ENCODE measurements at regions not wholly inside any gene's neighbourhood (a gene's known extent, or its start where the extent isn't known, plus 50 kb on each side); places are given as distances from the start of the nearest gene placed in this dataset.
"Not testable (repeated sequence)": the region's sequence is repeated elsewhere in the genome, so short reads cannot be mapped to it uniquely, and the experiment has no call there.

- H3K27ac ChIP-seq, result not testable (repeated sequence)
These were observed 62.3 kb upstream of the UGT2A3 start for GRCh38 chr4:69013933-69014332.

DNA sequence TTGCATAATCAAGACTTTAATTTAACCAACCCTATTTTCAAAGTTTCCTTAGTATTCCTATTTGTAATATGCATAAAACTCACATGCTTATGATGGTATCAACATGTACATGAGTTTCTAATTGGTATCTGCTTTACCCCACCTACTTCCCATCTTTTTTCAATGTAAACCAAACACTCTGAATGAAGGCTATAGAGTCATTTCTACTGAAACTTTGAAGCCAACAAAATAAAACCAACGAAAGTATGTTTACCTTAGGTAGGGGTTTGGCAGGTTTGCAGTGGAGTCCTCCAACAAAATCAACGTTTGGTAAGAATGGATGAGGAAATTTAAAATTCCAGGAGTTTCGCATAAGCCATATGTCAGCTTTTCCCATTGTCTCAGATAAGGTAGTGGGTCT, 66.4 kb upstream of the UGT2A3 start:
- not testable (repeated sequence) for H3K27ac ChIP-seq

- peak overlapping the region; percentile 46; the same call in 1 of the 2 replicates for H3K27ac ChIP-seq
These were observed 68.2 kb upstream of the UGT2A3 start for GRCh38 chr4:69019538-69020461.

GRCh38 chr4:69020462-69020807, 68.8 kb upstream of the UGT2A3 start:
- not testable (repeated sequence) for H3K27ac ChIP-seq

- peak overlapping the region; percentile 65 for H3K27ac ChIP-seq
- TF ChIP-seq CTCF (conservative IDR thresholded peaks at IDR 0.05), result peak; percentile 22
- no peak for TF ChIP-seq ZFX (IDR thresholded peaks at IDR 0.05)
These were observed 70.9 kb upstream of the UGT2B7 start for GRCh38 chr4:69025191-69025998.

DNA sequence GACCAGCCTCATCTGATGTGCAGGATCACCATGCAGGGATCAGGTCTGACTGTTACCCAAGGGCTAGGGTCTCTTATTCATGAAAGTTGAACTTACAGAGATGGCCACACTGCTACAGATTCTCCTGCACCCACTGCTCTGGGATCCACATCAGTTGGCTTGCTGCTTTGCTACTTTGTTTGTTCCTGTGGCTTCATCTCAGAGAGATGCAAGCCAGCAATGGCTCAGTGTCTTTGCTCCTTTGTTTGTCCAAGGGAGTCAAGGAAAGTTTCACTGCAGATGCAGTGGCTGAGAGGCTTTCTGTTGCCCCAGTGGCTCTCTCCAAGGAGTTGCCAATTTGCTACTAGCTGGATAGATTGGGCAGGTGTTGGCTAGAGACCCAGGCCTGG, 70.3 kb upstream of the UGT2B7 start:
- H3K27ac ChIP-seq, result peak overlapping the region; percentile 65
- no peak for TF ChIP-seq CTCF (conservative IDR thresholded peaks at IDR 0.05)
- TF ChIP-seq ZFX (IDR thresholded peaks at IDR 0.05), result no peak

GRCh38 chr4:69026974-69027373, 69.3 kb upstream of the UGT2B7 start:
- TF ChIP-seq CTCF (conservative IDR thresholded peaks at IDR 0.05) (no peak), ZFX (IDR thresholded peaks at IDR 0.05) (no peak)
- peak overlapping the region; percentile 65 for H3K27ac ChIP-seq

- TF ChIP-seq CTCF (conservative IDR thresholded peaks at IDR 0.05), result no peak
- TF ChIP-seq ZFX (IDR thresholded peaks at IDR 0.05), result no peak
- no peak overlapping the region for H3K27ac ChIP-seq
These were observed 65.9 kb upstream of the UGT2B7 start for GRCh38 chr4:69030326-69030725.

GRCh38 chr4:69032847-69033638, 63.2 kb upstream of the UGT2B7 start:
- no peak for TF ChIP-seq ZFX (IDR thresholded peaks at IDR 0.05)
- TF ChIP-seq CTCF (conservative IDR thresholded peaks at IDR 0.05), result no peak
- H3K27ac ChIP-seq, result no peak overlapping the region

GRCh38 chr4:69034315-69034740, 61.9 kb upstream of the UGT2B7 start:
- not testable (repeated sequence) for H3K27ac ChIP-seq

All from C4-2B (cell line).